Sigmoid colon (tissue), 6 donors: ENCODE measurements at regions not wholly inside any gene's neighbourhood (a gene's known extent, or its start where the extent isn't known, plus 50 kb on each side); places are given as distances from the start of the nearest gene placed in this dataset.

Experiments
- DNase-seq: peaks from one replicate; pipeline ENCODE4 v3.0.0-alpha.2; 2019
- H3K27ac ChIP-seq, 4 donors: fragments of 200-600 bp; sonication (generic); one replicate each; pipeline ENCODE4 v1.5.1; 2016 to 2019; ENCODE audit warnings: mild to moderate bottlenecking in 1 of 4
- H3K27me3 ChIP-seq, 3 donors: fragments of 200-600 bp; sonication (generic); one replicate each; pipeline ENCODE4 v1.5.1; 2019; ENCODE audit warnings: mild to moderate bottlenecking in 1 of 3
- H3K36me3 ChIP-seq, 4 donors: fragments of 200-600 bp; sonication (generic); one replicate each; pipeline ENCODE4 v1.5.1; 2016 to 2019
- H3K4me1 ChIP-seq, 4 donors: fragments of 200-600 bp; sonication (generic); one replicate each; pipeline ENCODE4 v1.5.1; 2017 to 2019
- H3K4me3 ChIP-seq, 4 donors: fragments of 200-600 bp; sonication (generic); one replicate each; pipeline ENCODE4 v1.5.1; 2017 to 2019; ENCODE audit warnings: mild to moderate bottlenecking in 2 of 4, moderate library complexity in 1 of 4
- H3K9me3 ChIP-seq, 4 donors: fragments of 200-600 bp in 3 of 4; sonication (generic) in 3 of 4; one replicate each; pipeline versions ENCODE4 v1.5.1 to v1.6.1; 2013 to 2019
- CTCF ChIP-seq, 4 experiments: fragments of 450-650 bp in 3 of 4; fragments of 200-600 bp in 1 of 4; IDR thresholded peaks; one replicate each; pipeline ENCODE4 v1.5.1; 2016 to 2019; ENCODE audit warnings: antibody characterized with exemption in 4 of 4, mild to moderate bottlenecking in 3 of 4, moderate library complexity in 2 of 4
- EP300 ChIP-seq, 4 donors: sonication (generic); formaldehyde crosslinking; IDR thresholded peaks; one replicate each; pipeline ENCODE4 v1.6.1; 2017; ENCODE audit warnings: antibody characterized with exemption in 4 of 4
- POLR2A ChIP-seq, 2 donors: fragments of 450-650 bp; IDR thresholded peaks; one replicate each; pipeline ENCODE4 v1.6.1; 2016; ENCODE audit warnings: antibody characterized with exemption in 2 of 2, mild to moderate bottlenecking in 2 of 2, moderate library complexity in 2 of 2
- POLR2AphosphoS5 ChIP-seq, 4 donors: sonication (generic); formaldehyde crosslinking; IDR thresholded peaks; one replicate each; pipeline ENCODE4 v1.6.1; 2017; ENCODE audit warnings: antibody characterized with exemption in 4 of 4
- WGBS, 2 donors: extraction: QIAGEN DNeasy Blood & Tissue Kit; methylation state at CpG; one replicate each; pipeline ENCODE4 v1.1.7; 2013; 5-methylcytosine and 5-hydroxymethylcytosine counted together
- intact Hi-C: fragments of 100-400 bp; cut with DNase I; formaldehyde crosslinking; loops from one replicate; pipeline ENCODE4 v1.15.1; 2023
- donor health status: healthy with polysubstance abuse.
- donor health status: healthy.

- Histone ChIP-seq H3K9me3 (no peaks in the 10 kb centered on the region), H3K4me1 (no peaks in the 10 kb centered on the region), H3K36me3 (no peaks in the 10 kb centered on the region), H3K4me3 (no peak overlapping the region), H3K27me3 (no peaks in the 10 kb centered on the region), H3K27ac (no peak overlapping the region)
- WGBS, 2 donors, result 69 to 70% methylated on average over 5 of the region's 5 CpGs
- TF ChIP-seq POLR2AphosphoS5 (IDR thresholded peaks at IDR 0.05) (no peak), CTCF (IDR thresholded peaks at IDR 0.05) (no peak), POLR2A (IDR thresholded peaks at IDR 0.05) (no peak), EP300 (IDR thresholded peaks at IDR 0.05) (no peak)
- no peak for DNase-seq
- intact Hi-C loops, result no loop called here
These were observed 497.0 kb downstream of the EPHA7 start for GRCh38 chr6:92922216-92922806.

GRCh38 chr6:92915466-92915865 is 503.9 kb downstream of the EPHA7 start:
- H3K27me3 ChIP-seq, result no peaks in the 10 kb centered on the region
- no peaks in the 10 kb centered on the region for H3K9me3 ChIP-seq
- TF ChIP-seq POLR2AphosphoS5 (IDR thresholded peaks at IDR 0.05) (no peak), CTCF (IDR thresholded peaks at IDR 0.05) (no peak), EP300 (IDR thresholded peaks at IDR 0.05) (no peak), POLR2A (IDR thresholded peaks at IDR 0.05) (no peak)
- no peak overlapping the region for H3K4me3 ChIP-seq
- H3K4me1 ChIP-seq, result no peaks in the 10 kb centered on the region
- 83 to 90% methylated on average over 2 of the region's 2 CpGs for WGBS, 2 donors
- no peak overlapping the region for H3K27ac ChIP-seq
- H3K36me3 ChIP-seq, result no peaks in the 10 kb centered on the region
- intact Hi-C loops, result no loop called here
- DNase-seq, result no peak

- Histone ChIP-seq H3K4me3 (no peak overlapping the region), H3K27me3 (no peaks in the 10 kb centered on the region), H3K27ac (no peak overlapping the region), H3K4me1 (no peaks in the 10 kb centered on the region), H3K36me3 (no peaks in the 10 kb centered on the region), H3K9me3 (no peaks in the 10 kb centered on the region)
- intact Hi-C loops, result no loop called here
- no peak for DNase-seq
- WGBS, 2 donors, result 90 to 92% methylated on average over 1 of the region's 1 CpG
- no peak for TF ChIP-seq POLR2AphosphoS5 (IDR thresholded peaks at IDR 0.05)
- TF ChIP-seq EP300 (IDR thresholded peaks at IDR 0.05), result no peak
- no peak for TF ChIP-seq POLR2A (IDR thresholded peaks at IDR 0.05)
- no peak for TF ChIP-seq CTCF (IDR thresholded peaks at IDR 0.05)
These were observed 508.1 kb downstream of the EPHA7 start for GRCh38 chr6:92911301-92911700.

- Histone ChIP-seq H3K4me3 (no peak overlapping the region), H3K4me1 (no peaks in the 10 kb centered on the region), H3K27ac (no peak overlapping the region), H3K27me3 (no peaks in the 10 kb centered on the region), H3K36me3 (no peaks in the 10 kb centered on the region), H3K9me3 (no peaks in the 10 kb centered on the region)
- 68 to 76% methylated on average over 1 of the region's 1 CpG for WGBS, 2 donors
- no peak for DNase-seq
- intact Hi-C loops, result no loop called here
- TF ChIP-seq POLR2AphosphoS5 (IDR thresholded peaks at IDR 0.05) (no peak), POLR2A (IDR thresholded peaks at IDR 0.05) (no peak), EP300 (IDR thresholded peaks at IDR 0.05) (no peak), CTCF (IDR thresholded peaks at IDR 0.05) (no peak)
These were observed 508.7 kb downstream of the EPHA7 start for GRCh38 chr6:92910646-92911045.

GRCh38 chr6:92906385-92906784 is 513.0 kb downstream of the EPHA7 start:
- Histone ChIP-seq H3K4me3 (no peak overlapping the region), H3K27ac (no peak overlapping the region), H3K4me1 (no peaks in the 10 kb centered on the region), H3K27me3 (no peaks in the 10 kb centered on the region), H3K9me3 (no peaks in the 10 kb centered on the region), H3K36me3 (no peaks in the 10 kb centered on the region)
- no peak for TF ChIP-seq POLR2AphosphoS5 (IDR thresholded peaks at IDR 0.05)
- TF ChIP-seq EP300 (IDR thresholded peaks at IDR 0.05), result no peak
- TF ChIP-seq CTCF (IDR thresholded peaks at IDR 0.05), result no peak
- no peak for TF ChIP-seq POLR2A (IDR thresholded peaks at IDR 0.05)
- no peak for DNase-seq
- intact Hi-C loops, result no loop called here
- 52 to 61% methylated on average over 1 of the region's 1 CpG for WGBS, 2 donors
